ENCODE measurements at regions not wholly inside any gene's neighbourhood (a gene's known extent, or its start where the extent isn't known, plus 50 kb on each side); places are given as distances from the start of the nearest gene placed in this dataset.

GRCh38 chr14:28365510-28365909 is 401.1 kb upstream of the FOXG1 start:
- Histone ChIP-seq H3K4ac (ENCODE audit: low read depth, low read length) (no peak overlapping the region), H3K9me3 (ENCODE audit: insufficient read depth, low read depth, low read length) (no peaks in the 10 kb centered on the region), H4K8ac (ENCODE audit: low read depth, low read length) (no peak overlapping the region), H3K36me3 (ENCODE audit: control insufficient read depth in 1 of 2, insufficient read depth in 2 of 2, low read length in 2 of 2) (no peaks in the 10 kb centered on the region), H2BK120ac (ENCODE audit: insufficient read depth, low read length, poor library complexity) (no peak overlapping the region), H3K4me1 (ENCODE audit: control insufficient read depth in 1 of 2, insufficient read depth in 2 of 2, low read length in 2 of 2) (no peaks in the 10 kb centered on the region), H2BK12ac (ENCODE audit: low read length) (no peak overlapping the region), H4K12ac (ENCODE audit: low read depth, low read length) (no peak overlapping the region), H2AFZ (ENCODE audit: insufficient read depth, low read length, poor library complexity) (no peak overlapping the region), H2AK5ac (ENCODE audit: low read length) (no peak overlapping the region), H3K4me3 (ENCODE audit: low read depth, low read length) (no peak overlapping the region), H3K79me2 (ENCODE audit: control insufficient read depth, insufficient read depth, low read length, poor library complexity) (no peaks in the 10 kb centered on the region), H3K14ac (ENCODE audit: low read length) (no peak overlapping the region), H3K9ac (ENCODE audit: low read length) (no peak overlapping the region), H4K91ac (ENCODE audit: low read depth, low read length) (no peak overlapping the region), H3K4me2 (ENCODE audit: low read length) (no peak overlapping the region), H3K27ac (ENCODE audit: low read depth, low read length) (no peak overlapping the region), H3K23ac (ENCODE audit: low read length) (no peak overlapping the region), H3K27me3 (ENCODE audit: insufficient read depth, low read length) (no peaks in the 10 kb centered on the region), H3K79me1 (ENCODE audit: low read length) (no peaks in the 10 kb centered on the region), H2BK5ac (ENCODE audit: low read depth, low read length, poor library complexity) (no peak overlapping the region), H3K18ac (ENCODE audit: low read length) (no peak overlapping the region)
- DNase-seq = no peak
- no CpG with 5 or more reads among the region's 5 CpGs for WGBS (ENCODE audit: extremely low coverage, insufficient coverage, insufficient read length)

- Histone ChIP-seq H4K91ac (ENCODE audit: low read depth, low read length) (no peak overlapping the region), H3K27me3 (ENCODE audit: insufficient read depth, low read length) (no peaks in the 10 kb centered on the region), H2AFZ (ENCODE audit: insufficient read depth, low read length, poor library complexity) (no peak overlapping the region), H2BK12ac (ENCODE audit: low read length) (no peak overlapping the region), H3K4me1 (ENCODE audit: control insufficient read depth in 1 of 2, insufficient read depth in 2 of 2, low read length in 2 of 2) (no peaks in the 10 kb centered on the region), H3K18ac (ENCODE audit: low read length) (no peak overlapping the region), H2BK5ac (ENCODE audit: low read depth, low read length, poor library complexity) (no peak overlapping the region), H3K79me1 (ENCODE audit: low read length) (no peaks in the 10 kb centered on the region), H3K9ac (ENCODE audit: low read length) (no peak overlapping the region), H3K4me3 (ENCODE audit: low read depth, low read length) (no peak overlapping the region), H4K8ac (ENCODE audit: low read depth, low read length) (no peak overlapping the region), H3K14ac (ENCODE audit: low read length) (no peak overlapping the region), H2BK120ac (ENCODE audit: insufficient read depth, low read length, poor library complexity) (no peak overlapping the region), H4K12ac (ENCODE audit: low read depth, low read length) (no peak overlapping the region), H3K4ac (ENCODE audit: low read depth, low read length) (no peak overlapping the region), H3K79me2 (ENCODE audit: control insufficient read depth, insufficient read depth, low read length, poor library complexity) (no peaks in the 10 kb centered on the region), H3K23ac (ENCODE audit: low read length) (no peak overlapping the region), H3K27ac (ENCODE audit: low read depth, low read length) (no peak overlapping the region), H3K36me3 (ENCODE audit: control insufficient read depth in 1 of 2, insufficient read depth in 2 of 2, low read length in 2 of 2) (no peaks in the 10 kb centered on the region), H3K9me3 (ENCODE audit: insufficient read depth, low read depth, low read length) (no peaks in the 10 kb centered on the region), H2AK5ac (ENCODE audit: low read length) (no peak overlapping the region), H3K4me2 (ENCODE audit: low read length) (no peak overlapping the region)
- no CpG with 5 or more reads among the region's 3 CpGs for WGBS (ENCODE audit: extremely low coverage, insufficient coverage, insufficient read length)
- no peak for DNase-seq
These were observed 392.9 kb upstream of the FOXG1 start for GRCh38 chr14:28373721-28374120.

- no peak overlapping the region for H3K27ac ChIP-seq (ENCODE audit: low read depth, low read length)
- H2BK12ac ChIP-seq (ENCODE audit: low read length) = no peak overlapping the region
- H3K23ac ChIP-seq (ENCODE audit: low read length) = peak overlapping the region; percentile 31
- no peaks in the 10 kb centered on the region for H3K36me3 ChIP-seq (ENCODE audit: control insufficient read depth in 1 of 2, insufficient read depth in 2 of 2, low read length in 2 of 2)
- H4K91ac ChIP-seq (ENCODE audit: low read depth, low read length) = no peak overlapping the region
- peak in 1 of 2 donors; percentile 2 for DNase-seq
- no peak overlapping the region for H3K4ac ChIP-seq (ENCODE audit: low read depth, low read length)
- H3K9ac ChIP-seq (ENCODE audit: low read length) = no peak overlapping the region
- H3K4me2 ChIP-seq (ENCODE audit: low read length) = no peak overlapping the region
- no peak overlapping the region for H3K14ac ChIP-seq (ENCODE audit: low read length)
- no peak overlapping the region for H2BK5ac ChIP-seq (ENCODE audit: low read depth, low read length, poor library complexity)
- no peak overlapping the region for H4K8ac ChIP-seq (ENCODE audit: low read depth, low read length)
- H3K18ac ChIP-seq (ENCODE audit: low read length) = no peak overlapping the region
- H4K12ac ChIP-seq (ENCODE audit: low read depth, low read length) = no peak overlapping the region
- H3K9me3 ChIP-seq (ENCODE audit: insufficient read depth, low read depth, low read length) = no peaks in the 10 kb centered on the region
- H2AFZ ChIP-seq (ENCODE audit: insufficient read depth, low read length, poor library complexity) = no peak overlapping the region
- H2BK120ac ChIP-seq (ENCODE audit: insufficient read depth, low read length, poor library complexity) = no peak overlapping the region
- no peaks in the 10 kb centered on the region for H3K27me3 ChIP-seq (ENCODE audit: insufficient read depth, low read length)
- H3K79me1 ChIP-seq (ENCODE audit: low read length) = no peaks in the 10 kb centered on the region
- H3K4me3 ChIP-seq (ENCODE audit: low read depth, low read length) = no peak overlapping the region
- H3K79me2 ChIP-seq (ENCODE audit: control insufficient read depth, insufficient read depth, low read length, poor library complexity) = no peaks in the 10 kb centered on the region
- H3K4me1 ChIP-seq (ENCODE audit: control insufficient read depth in 1 of 2, insufficient read depth in 2 of 2, low read length in 2 of 2) = no peaks in the 10 kb centered on the region
- no peak overlapping the region for H2AK5ac ChIP-seq (ENCODE audit: low read length)
These were observed 391.3 kb upstream of the FOXG1 start for GRCh38 chr14:28375295-28375694.

- Histone ChIP-seq H3K23ac (ENCODE audit: low read length) (no peak overlapping the region), H4K91ac (ENCODE audit: low read depth, low read length) (no peak overlapping the region), H3K27ac (ENCODE audit: low read depth, low read length) (no peak overlapping the region), H3K9ac (ENCODE audit: low read length) (no peak overlapping the region), H3K79me2 (ENCODE audit: control insufficient read depth, insufficient read depth, low read length, poor library complexity) (no peaks in the 10 kb centered on the region), H2BK12ac (ENCODE audit: low read length) (no peak overlapping the region), H3K4ac (ENCODE audit: low read depth, low read length) (no peak overlapping the region), H4K12ac (ENCODE audit: low read depth, low read length) (no peak overlapping the region), H3K18ac (ENCODE audit: low read length) (no peak overlapping the region), H3K4me1 (ENCODE audit: control insufficient read depth in 1 of 2, insufficient read depth in 2 of 2, low read length in 2 of 2) (no peaks in the 10 kb centered on the region), H2AFZ (ENCODE audit: insufficient read depth, low read length, poor library complexity) (no peak overlapping the region), H3K4me3 (ENCODE audit: low read depth, low read length) (no peak overlapping the region), H3K36me3 (ENCODE audit: control insufficient read depth in 1 of 2, insufficient read depth in 2 of 2, low read length in 2 of 2) (no peaks in the 10 kb centered on the region), H3K27me3 (ENCODE audit: insufficient read depth, low read length) (no peaks in the 10 kb centered on the region), H3K9me3 (ENCODE audit: insufficient read depth, low read depth, low read length) (no peaks in the 10 kb centered on the region), H4K8ac (ENCODE audit: low read depth, low read length) (no peak overlapping the region), H3K4me2 (ENCODE audit: low read length) (no peak overlapping the region), H2BK5ac (ENCODE audit: low read depth, low read length, poor library complexity) (no peak overlapping the region), H3K14ac (ENCODE audit: low read length) (no peak overlapping the region), H3K79me1 (ENCODE audit: low read length) (no peaks in the 10 kb centered on the region), H2AK5ac (ENCODE audit: low read length) (no peak overlapping the region), H2BK120ac (ENCODE audit: insufficient read depth, low read length, poor library complexity) (no peak overlapping the region)
- no peak for DNase-seq
- WGBS (ENCODE audit: extremely low coverage, insufficient coverage, insufficient read length) = no CpG with 5 or more reads among the region's 2 CpGs
These were observed 384.9 kb upstream of the FOXG1 start for GRCh38 chr14:28381656-28382055.
